ENCODE measurements at regions not wholly inside any gene's neighbourhood (a gene's known extent, or its start where the extent isn't known, plus 50 kb on each side); places are given as distances from the start of the nearest gene placed in this dataset.

DNA sequence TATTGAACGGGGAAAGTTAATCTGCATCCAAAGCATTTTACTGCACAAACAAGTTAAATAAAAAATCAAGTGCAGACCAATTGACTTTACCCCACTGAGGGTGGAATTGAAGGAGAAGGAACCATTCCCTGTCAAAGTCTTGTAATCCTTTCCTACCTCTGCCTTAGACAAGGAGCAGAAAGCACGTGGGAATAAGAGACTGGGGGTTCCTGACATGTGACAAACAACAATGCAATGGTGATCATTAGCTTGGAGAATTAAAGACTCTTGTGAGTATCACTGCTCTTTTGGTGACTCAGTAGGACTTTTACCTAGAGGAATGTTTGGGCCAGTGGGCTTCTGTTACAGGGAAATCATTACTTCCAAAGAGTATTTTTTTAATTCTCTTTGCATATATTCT, 779.5 kb downstream of the TLR4 start:
- TF ChIP-seq, protein P1, sequence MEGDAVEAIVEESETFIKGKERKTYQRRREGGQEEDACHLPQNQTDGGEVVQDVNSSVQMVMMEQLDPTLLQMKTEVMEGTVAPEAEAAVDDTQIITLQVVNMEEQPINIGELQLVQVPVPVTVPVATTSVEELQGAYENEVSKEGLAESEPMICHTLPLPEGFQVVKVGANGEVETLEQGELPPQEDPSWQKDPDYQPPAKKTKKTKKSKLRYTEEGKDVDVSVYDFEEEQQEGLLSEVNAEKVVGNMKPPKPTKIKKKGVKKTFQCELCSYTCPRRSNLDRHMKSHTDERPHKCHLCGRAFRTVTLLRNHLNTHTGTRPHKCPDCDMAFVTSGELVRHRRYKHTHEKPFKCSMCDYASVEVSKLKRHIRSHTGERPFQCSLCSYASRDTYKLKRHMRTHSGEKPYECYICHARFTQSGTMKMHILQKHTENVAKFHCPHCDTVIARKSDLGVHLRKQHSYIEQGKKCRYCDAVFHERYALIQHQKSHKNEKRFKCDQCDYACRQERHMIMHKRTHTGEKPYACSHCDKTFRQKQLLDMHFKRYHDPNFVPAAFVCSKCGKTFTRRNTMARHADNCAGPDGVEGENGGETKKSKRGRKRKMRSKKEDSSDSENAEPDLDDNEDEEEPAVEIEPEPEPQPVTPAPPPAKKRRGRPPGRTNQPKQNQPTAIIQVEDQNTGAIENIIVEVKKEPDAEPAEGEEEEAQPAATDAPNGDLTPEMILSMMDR (IDR thresholded peaks at IDR 0.05; ENCODE audit: low read depth, low read length) = no peak
- H3K27ac ChIP-seq = no peak overlapping the region
- no peaks in the 10 kb centered on the region for H3K9me3 ChIP-seq (ENCODE audit: severe bottlenecking)
- H3K4me3 ChIP-seq (ENCODE audit: low read depth, low read length) = no peak overlapping the region
- no peaks in the 10 kb centered on the region for H3K36me3 ChIP-seq
- no peak for DNase-seq
- H3K27me3 ChIP-seq (ENCODE audit: insufficient read depth, low read depth, severe bottlenecking) = no peaks in the 10 kb centered on the region

DNA sequence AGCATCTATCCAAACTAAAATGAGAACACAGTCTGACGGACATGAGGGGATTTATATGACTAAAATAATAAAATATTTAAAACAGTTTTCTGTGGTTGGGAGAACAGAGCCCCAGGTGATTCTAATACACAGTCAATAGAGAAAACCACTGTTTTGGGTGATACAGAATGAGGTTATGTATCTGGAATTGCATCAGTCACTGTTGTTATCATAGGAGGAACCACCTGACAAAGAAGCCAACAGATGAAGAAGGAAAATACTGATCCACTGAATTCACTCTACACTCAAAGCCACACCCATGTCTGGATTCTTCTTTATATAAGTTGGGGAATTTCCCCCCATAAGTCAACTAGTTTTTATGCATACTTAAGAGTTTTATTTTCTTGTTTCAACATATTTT, 799.0 kb downstream of the TLR4 start:
- Histone ChIP-seq H3K27ac (no peak overlapping the region), H3K4me3 (ENCODE audit: low read depth, low read length) (no peak overlapping the region), H3K27me3 (ENCODE audit: insufficient read depth, low read depth, severe bottlenecking) (no peaks in the 10 kb centered on the region), H3K36me3 (no peaks in the 10 kb centered on the region), H3K9me3 (ENCODE audit: severe bottlenecking) (peaks cover 10% of the 10 kb centered on the region)
- TF ChIP-seq, protein P1 (IDR thresholded peaks at IDR 0.05; ENCODE audit: low read depth, low read length) = no peak
- no peak for DNase-seq

DNA sequence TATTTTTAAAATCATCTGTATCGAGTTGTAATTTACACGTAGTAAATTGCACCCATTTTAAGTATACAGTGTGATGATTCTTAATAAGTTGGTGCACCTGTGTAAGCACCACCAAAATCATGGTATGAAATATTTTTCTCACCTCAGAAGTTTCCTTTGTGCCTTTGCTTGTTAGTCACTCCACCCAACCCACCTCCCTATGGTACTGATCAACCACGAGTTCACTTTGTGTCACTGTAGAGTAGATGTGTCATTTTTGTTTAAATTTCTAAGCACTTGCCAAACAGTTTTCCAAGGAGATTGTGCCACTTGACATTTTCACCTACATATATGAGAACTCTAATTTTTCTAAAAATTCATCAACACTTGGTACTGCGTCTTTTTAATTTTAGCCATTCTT, 806.5 kb downstream of the TLR4 start:
- DNase-seq = no peak
- Histone ChIP-seq H3K9me3 (ENCODE audit: severe bottlenecking) (no peaks in the 10 kb centered on the region), H3K36me3 (no peaks in the 10 kb centered on the region), H3K27ac (no peak overlapping the region), H3K27me3 (ENCODE audit: insufficient read depth, low read depth, severe bottlenecking) (no peaks in the 10 kb centered on the region), H3K4me3 (ENCODE audit: low read depth, low read length) (no peak overlapping the region)
- TF ChIP-seq, protein P1 (IDR thresholded peaks at IDR 0.05; ENCODE audit: low read depth, low read length) = no peak

DNA sequence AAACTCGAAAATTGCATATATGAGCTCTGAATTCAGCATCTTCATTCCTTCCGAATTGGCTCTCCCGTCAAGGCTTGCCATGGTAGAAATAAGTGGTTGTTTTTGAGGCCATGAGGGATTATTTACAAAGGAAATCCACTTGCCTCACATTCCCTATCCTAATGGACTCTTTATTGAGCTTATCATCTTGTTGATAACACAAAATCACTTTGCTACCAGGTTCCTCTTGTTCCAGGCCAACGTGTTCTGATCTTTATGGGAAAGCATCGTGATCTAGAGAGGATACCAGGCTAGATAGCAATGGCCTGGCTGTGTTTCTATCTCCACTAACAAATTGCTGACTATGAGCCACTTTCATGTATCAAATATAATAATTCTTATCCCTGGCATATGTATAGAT, 811.7 kb downstream of the TLR4 start:
- Histone ChIP-seq H3K27me3 (ENCODE audit: insufficient read depth, low read depth, severe bottlenecking) (no peaks in the 10 kb centered on the region), H3K36me3 (no peaks in the 10 kb centered on the region), H3K27ac (no peak overlapping the region), H3K4me3 (ENCODE audit: low read depth, low read length) (no peak overlapping the region), H3K9me3 (ENCODE audit: severe bottlenecking) (no peaks in the 10 kb centered on the region)
- DNase-seq = no peak
- TF ChIP-seq, protein P1 (IDR thresholded peaks at IDR 0.05; ENCODE audit: low read depth, low read length) = no peak

DNA sequence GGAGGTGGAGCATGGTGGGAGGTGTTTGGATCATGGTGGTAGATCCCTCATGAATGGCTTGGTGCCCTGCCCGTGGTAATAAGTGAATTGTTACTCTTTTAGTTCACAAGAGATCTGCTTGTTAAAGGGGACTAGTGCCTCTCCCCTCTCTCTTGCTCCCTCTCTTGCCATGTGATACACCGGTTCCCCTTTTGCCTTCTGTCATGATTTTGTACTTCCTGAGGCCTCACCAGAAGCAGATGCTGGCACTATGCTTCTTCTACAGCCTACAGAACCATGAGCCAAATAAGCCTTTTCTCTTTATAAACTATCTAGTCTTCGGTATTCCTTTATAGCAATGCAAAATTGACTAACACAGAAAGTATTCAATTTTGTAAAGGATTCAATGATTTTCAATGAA, 817.1 kb downstream of the TLR4 start:
- no peaks in the 10 kb centered on the region for H3K9me3 ChIP-seq (ENCODE audit: severe bottlenecking)
- TF ChIP-seq, protein P1 (IDR thresholded peaks at IDR 0.05; ENCODE audit: low read depth, low read length) = no peak

More for the DNA sequence above, 817.1 kb downstream of the TLR4 start:
- no peak overlapping the region for H3K27ac ChIP-seq
- no peaks in the 10 kb centered on the region for H3K27me3 ChIP-seq (ENCODE audit: insufficient read depth, low read depth, severe bottlenecking)
- no peak for DNase-seq
- no peak overlapping the region for H3K4me3 ChIP-seq (ENCODE audit: low read depth, low read length)
- H3K36me3 ChIP-seq = no peaks in the 10 kb centered on the region

Measured in WERI-Rb-1 (cell line).